ENCODE measurements at regions not wholly inside any gene's neighbourhood (a gene's known extent, or its start where the extent isn't known, plus 50 kb on each side); places are given as distances from the start of the nearest gene placed in this dataset.

- DNase-seq (ENCODE audit: low spot score), result no peak
These were observed 60.1 kb upstream of the GALNT15 start for GRCh38 chr3:16114429-16114828.

GRCh38 chr3:16114930-16115329 is 59.5 kb upstream of the GALNT15 start:
- DNase-seq (ENCODE audit: low spot score), result no peak

- DNase-seq (ENCODE audit: low spot score), result no peak
These were observed 56.1 kb upstream of the GALNT15 start for GRCh38 chr3:16118396-16118795.

- DNase-seq (ENCODE audit: low spot score), result peak; percentile 18
These were observed 54.6 kb upstream of the GALNT15 start for GRCh38 chr3:16119887-16120286.

- no peak for DNase-seq (ENCODE audit: low spot score)
These were observed 53.1 kb upstream of the GALNT15 start for GRCh38 chr3:16121391-16121790.

- DNase-seq (ENCODE audit: low spot score), result no peak
These were observed 52.3 kb upstream of the GALNT15 start for GRCh38 chr3:16122155-16122554.

GRCh38 chr3:16122661-16123060 is 51.8 kb upstream of the GALNT15 start:
- no peak for DNase-seq (ENCODE audit: low spot score)

GRCh38 chr3:16124636-16125035 is 49.8 kb upstream of the GALNT15 start:
- peak; percentile 89 for DNase-seq (ENCODE audit: low spot score)

All from kidney tubule cell (primary cell).